Endothelial cell of umbilical vein (primary cell): ENCODE measurements at regions not wholly inside any gene's neighbourhood (a gene's known extent, or its start where the extent isn't known, plus 50 kb on each side); places are given as distances from the start of the nearest gene placed in this dataset.

Experiments used
- BruUV-seq: library from RNA; stranded (reverse); fragments of 400-500 nt; replicated peaks from 2 replicates; lab custom pipeline; 2021; lab: Mats Ljungman, UMichigan
- CTCF ChIA-PET: fragments of 300-600, 350-600 bp; sonication (Branson Sonifier 250); formaldehyde crosslinking; loops from one replicate; lab custom pipeline; 2021; ENCODE audit warnings: antibody characterized with exemption, inconsistent platforms; lab: Charles Lee
- POLR2A ChIA-PET: fragments of 300-600, 350-600 bp; sonication (Branson Sonifier 250); formaldehyde crosslinking; loops from one replicate; lab custom pipeline; 2021; ENCODE audit warnings: antibody characterized with exemption, inconsistent platforms; lab: Charles Lee
- DNase-seq: peaks from one replicate; pipeline ENCODE4 v3.0.0-alpha.2; 2011; ENCODE audit warnings: low read depth, low spot score
- FAIRE-seq: peaks from 2 replicates; lab custom pipeline; 2011; peaks lifted over from hg19 to GRCh38; lab: Jason Lieb, UNC
- H2AFZ ChIP-seq: 2 replicates; pipeline ENCODE4 v1.6.0; 2012; ENCODE audit warnings: low read depth, low read length, control low read depth, inconsistent platforms
- H3K27ac ChIP-seq: 2 replicates; pipeline ENCODE4 v1.5.1; 2011; ENCODE audit warnings: low read depth, mild to moderate bottlenecking, control low read depth, low read length, moderate library complexity; ENCODE audit not compliant: insufficient read depth
- H3K27me3 ChIP-seq, 2 experiments: 2 replicates each; pipeline versions ENCODE4 v1.6.0 to v1.6.1; 2011; ENCODE audit warnings: low read length in 2 of 2, mixed read lengths in 1 of 2; ENCODE audit not compliant: control insufficient read depth in 2 of 2, insufficient read depth in 2 of 2
- H3K36me3 ChIP-seq, 2 experiments: 2 replicates in 1 of 2; 3 replicates in 1 of 2; pipeline ENCODE4 v1.5.1; 2011; ENCODE audit warnings: low read length in 2 of 2, mild to moderate bottlenecking in 1 of 2, moderate library complexity in 1 of 2; ENCODE audit not compliant: control insufficient read depth in 2 of 2, insufficient read depth in 2 of 2; ENCODE audit errors: extremely low read depth in 1 of 2
- H3K4me1 ChIP-seq: 3 replicates; pipeline ENCODE4 v1.5.1; 2011; ENCODE audit warnings: mild to moderate bottlenecking, low read length; ENCODE audit not compliant: control insufficient read depth, insufficient read depth; ENCODE audit errors: extremely low read depth
- H3K4me2 ChIP-seq: 2 replicates; pipeline ENCODE4 v1.6.1; 2011; ENCODE audit warnings: low read length, control low read depth, mixed read lengths; ENCODE audit not compliant: insufficient read depth
- H3K4me3 ChIP-seq, 3 experiments: fragments of 200-600 bp in 1 of 3; sonication (generic), shearing (Covaris generic) in 1 of 3; replicated peaks in 1 of 3; 2 replicates each; pipeline ENCODE4 v1.5.1; 2011 to 2016; ENCODE audit warnings: control low read depth in 3 of 3, low read length in 3 of 3, mild to moderate bottlenecking in 2 of 3, inconsistent platforms in 1 of 3, low read depth in 1 of 3, moderate library complexity in 1 of 3; ENCODE audit not compliant: insufficient read depth in 1 of 3
- H3K79me2 ChIP-seq: 2 replicates; pipeline ENCODE4 v1.6.0; 2012; ENCODE audit warnings: low read length, inconsistent platforms; ENCODE audit not compliant: control insufficient read depth, insufficient read depth
- H3K9ac ChIP-seq: replicated peaks from 2 replicates; pipeline ENCODE3; 2011; ENCODE audit warnings: low read length, control low read depth; ENCODE audit not compliant: insufficient read depth; ENCODE audit errors: extremely low read depth
- H3K9me1 ChIP-seq: replicated peaks from 3 replicates; pipeline ENCODE4 v1.6.0; 2011; ENCODE audit warnings: mild to moderate bottlenecking, low read length; ENCODE audit not compliant: control insufficient read depth, insufficient read depth; ENCODE audit errors: extremely low read depth
- H3K9me3 ChIP-seq: replicated peaks from 2 replicates; pipeline ENCODE4 v1.5.1; 2012; ENCODE audit warnings: low read length, inconsistent platforms; ENCODE audit not compliant: control insufficient read depth, insufficient read depth
- H4K20me1 ChIP-seq: replicated peaks from 2 replicates; pipeline ENCODE3; 2011; ENCODE audit warnings: mild to moderate bottlenecking, low read length; ENCODE audit not compliant: control insufficient read depth, insufficient read depth; ENCODE audit errors: extremely low read depth
- EZH2 ChIP-seq: IDR thresholded peaks from 2 replicates; pipeline ENCODE4 v1.6.1; 2012; ENCODE audit warnings: borderline replicate concordance, low read depth, mild to moderate bottlenecking, moderate library complexity, low read length, inconsistent platforms; ENCODE audit not compliant: severe bottlenecking
- FOS ChIP-seq: IDR thresholded peaks from 2 replicates; pipeline ENCODE4 v1.6.1; 2011; ENCODE audit warnings: mild to moderate bottlenecking, low read length, moderate library complexity, borderline replicate concordance; ENCODE audit not compliant: insufficient read depth
- GATA2 ChIP-seq: IDR thresholded peaks from 2 replicates; pipeline ENCODE4 v1.7.0; 2011; ENCODE audit warnings: low read depth, mild to moderate bottlenecking, moderate library complexity, mixed read lengths, low read length; ENCODE audit not compliant: insufficient read length, insufficient read depth
- JUN ChIP-seq: IDR thresholded peaks from 2 replicates; pipeline ENCODE4 v1.6.1; 2011; ENCODE audit warnings: borderline replicate concordance, low read depth; ENCODE audit not compliant: insufficient read length, insufficient read depth
- MYC ChIP-seq: IDR thresholded peaks from one replicate; pipeline ENCODE4 v1.6.1; 2011; ENCODE audit warnings: mild to moderate bottlenecking, low read depth, low read length
- POLR2A ChIP-seq: IDR thresholded peaks from 2 replicates; pipeline ENCODE4 v1.6.1; 2012; ENCODE audit warnings: low read depth, mild to moderate bottlenecking, control low read depth, low read length
- POLR2AphosphoS5 ChIP-seq: IDR thresholded peaks from 2 replicates; pipeline ENCODE4 v1.6.1; 2012; ENCODE audit warnings: low read depth, mild to moderate bottlenecking, control low read depth, low read length, moderate library complexity; ENCODE audit not compliant: insufficient read depth
- dilution Hi-C: fragments of 300-500 bp; cut with MboI; formaldehyde crosslinking; loops from one replicate; pipeline ENCODE4 v1.15.0; 2019; ENCODE audit warnings: low sequenced_read_pairs; ENCODE audit not compliant: extremely low pct_ligation_motif_present
- intact Hi-C: fragments of 100-400 bp; cut with micrococcal nuclease; formaldehyde crosslinking; loops from one replicate; pipeline ENCODE4 v1.10.0; 2022
- TF ChIP-seq, protein P1 (sequence below): IDR thresholded peaks from 2 replicates; pipeline ENCODE4 v1.6.1; 2011; ENCODE audit not compliant: insufficient read depth, insufficient read length
- TF ChIP-seq, protein P2 (sequence below), 2 donors: IDR thresholded peaks; 1 replicate in 1 of 2; 2 replicates in 1 of 2; pipeline ENCODE4 v1.5.1; 2011; ENCODE audit warnings: low read length in 2 of 2, mild to moderate bottlenecking in 2 of 2, moderate library complexity in 2 of 2, control low read depth in 1 of 2, inconsistent platforms in 1 of 2, low read depth in 1 of 2; ENCODE audit not compliant: insufficient read depth in 1 of 2; ENCODE audit errors: extremely low read depth in 1 of 2

DNA sequence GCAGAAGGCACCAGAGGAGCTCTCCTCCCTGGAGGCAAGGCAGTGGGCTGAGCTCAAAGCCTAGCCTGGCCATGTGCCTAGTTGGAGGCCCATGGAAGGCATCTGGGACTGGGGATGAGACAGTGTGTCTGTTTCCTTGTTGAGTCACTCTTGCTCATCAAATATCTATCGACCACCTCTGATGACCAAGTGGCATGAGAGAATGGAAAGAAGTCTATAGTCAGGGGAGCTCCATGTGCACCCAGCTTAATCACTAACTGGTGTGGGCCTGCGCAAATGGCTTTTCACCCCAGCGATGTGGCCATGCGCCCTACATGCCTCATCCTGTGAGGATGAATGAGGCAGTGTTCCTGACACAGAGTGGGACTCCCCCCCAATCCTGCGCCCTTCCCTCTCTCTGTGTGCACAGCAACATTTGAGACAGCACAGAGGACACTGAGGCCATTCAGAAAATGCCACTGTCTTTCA is 229.9 kb downstream of the RPS24 start:
- no peak overlapping the region for H3K4me2 ChIP-seq
- intact Hi-C loops (no loop called here), dilution Hi-C loops (no loop called here)
- no peak overlapping the region for H3K4me3 ChIP-seq
- no peaks in the 10 kb centered on the region for H3K27me3 ChIP-seq
- no peaks in the 10 kb centered on the region for H3K9me3 ChIP-seq
- no peaks in the 10 kb centered on the region for H3K79me2 ChIP-seq
- H3K36me3 ChIP-seq: no peaks in the 10 kb centered on the region
- ChIA-PET CTCF (interaction anchor here (1.5 to 1.7 kb wide), 2 partner anchors 8 to 10 kb away, joined by 3 read pairs; no protein-coding TSS in a partner anchor), POLR2A (no interaction called here)
- no peaks in the 10 kb centered on the region for H3K4me1 ChIP-seq
- FAIRE-seq: no peak
- no peak overlapping the region for H2AFZ ChIP-seq
- TF ChIP-seq MYC: no peak
- no peak for TF ChIP-seq POLR2A
- TF ChIP-seq GATA2: no peak
- TF ChIP-seq, protein P1, sequence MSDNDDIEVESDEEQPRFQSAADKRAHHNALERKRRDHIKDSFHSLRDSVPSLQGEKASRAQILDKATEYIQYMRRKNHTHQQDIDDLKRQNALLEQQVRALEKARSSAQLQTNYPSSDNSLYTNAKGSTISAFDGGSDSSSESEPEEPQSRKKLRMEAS: no peak
- TF ChIP-seq POLR2AphosphoS5: no peak
- TF ChIP-seq FOS: no peak
- TF ChIP-seq, protein P2, sequence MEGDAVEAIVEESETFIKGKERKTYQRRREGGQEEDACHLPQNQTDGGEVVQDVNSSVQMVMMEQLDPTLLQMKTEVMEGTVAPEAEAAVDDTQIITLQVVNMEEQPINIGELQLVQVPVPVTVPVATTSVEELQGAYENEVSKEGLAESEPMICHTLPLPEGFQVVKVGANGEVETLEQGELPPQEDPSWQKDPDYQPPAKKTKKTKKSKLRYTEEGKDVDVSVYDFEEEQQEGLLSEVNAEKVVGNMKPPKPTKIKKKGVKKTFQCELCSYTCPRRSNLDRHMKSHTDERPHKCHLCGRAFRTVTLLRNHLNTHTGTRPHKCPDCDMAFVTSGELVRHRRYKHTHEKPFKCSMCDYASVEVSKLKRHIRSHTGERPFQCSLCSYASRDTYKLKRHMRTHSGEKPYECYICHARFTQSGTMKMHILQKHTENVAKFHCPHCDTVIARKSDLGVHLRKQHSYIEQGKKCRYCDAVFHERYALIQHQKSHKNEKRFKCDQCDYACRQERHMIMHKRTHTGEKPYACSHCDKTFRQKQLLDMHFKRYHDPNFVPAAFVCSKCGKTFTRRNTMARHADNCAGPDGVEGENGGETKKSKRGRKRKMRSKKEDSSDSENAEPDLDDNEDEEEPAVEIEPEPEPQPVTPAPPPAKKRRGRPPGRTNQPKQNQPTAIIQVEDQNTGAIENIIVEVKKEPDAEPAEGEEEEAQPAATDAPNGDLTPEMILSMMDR (IDR thresholded peaks at IDR 0.05; ENCODE audit: extremely low read depth in 1 of 2, insufficient read depth in 1 of 2, low read depth in 1 of 2, low read length in 2 of 2): no peak
- TF ChIP-seq EZH2: no peak
- TF ChIP-seq JUN: no peak
- H3K9me1 ChIP-seq: no peaks in the 10 kb centered on the region
- no peak overlapping the region for H3K27ac ChIP-seq
- no TSS peak for BruUV-seq
- no peaks in the 10 kb centered on the region for H4K20me1 ChIP-seq
- no peak overlapping the region for H3K9ac ChIP-seq
- DNase-seq: no peak
